BLaER1 (cell line): ENCODE measurements at regions not wholly inside any gene's neighbourhood (a gene's known extent, or its start where the extent isn't known, plus 50 kb on each side); places are given as distances from the start of the nearest gene placed in this dataset.

ENCODE experiments used
- H3K27ac ChIP-seq: shearing (Covaris generic); formaldehyde crosslinking; 2 replicates; pipeline ENCODE4 v1.8.1; 2022
- H3K27me3 ChIP-seq: shearing (Covaris generic); formaldehyde crosslinking; 2 replicates; pipeline ENCODE4 v1.8.1; 2022
- H3K36me3 ChIP-seq: shearing (Covaris generic); formaldehyde crosslinking; 2 replicates; pipeline ENCODE4 v1.8.1; 2022
- H3K4me1 ChIP-seq: shearing (Covaris generic); formaldehyde crosslinking; 2 replicates; pipeline ENCODE4 v1.8.1; 2022
- H3K4me2 ChIP-seq: shearing (Covaris generic); formaldehyde crosslinking; 2 replicates; pipeline ENCODE4 v1.8.1; 2022
- H3K4me3 ChIP-seq: shearing (Covaris generic); formaldehyde crosslinking; 2 replicates; pipeline ENCODE4 v1.8.1; 2022
- H3K9ac ChIP-seq: shearing (Covaris generic); formaldehyde crosslinking; 2 replicates; pipeline ENCODE4 v1.8.1; 2022
- H3K9me3 ChIP-seq: shearing (Covaris generic); formaldehyde crosslinking; 2 replicates; pipeline ENCODE4 v1.8.1; 2022
- H4K20me1 ChIP-seq: shearing (Covaris generic); formaldehyde crosslinking; 2 replicates; pipeline ENCODE4 v1.8.1; 2022
- Cebpa-rat ChIP-seq: shearing (Covaris generic); IDR thresholded peaks from 2 replicates; pipeline ENCODE4 v1.8.1; 2022

DNA sequence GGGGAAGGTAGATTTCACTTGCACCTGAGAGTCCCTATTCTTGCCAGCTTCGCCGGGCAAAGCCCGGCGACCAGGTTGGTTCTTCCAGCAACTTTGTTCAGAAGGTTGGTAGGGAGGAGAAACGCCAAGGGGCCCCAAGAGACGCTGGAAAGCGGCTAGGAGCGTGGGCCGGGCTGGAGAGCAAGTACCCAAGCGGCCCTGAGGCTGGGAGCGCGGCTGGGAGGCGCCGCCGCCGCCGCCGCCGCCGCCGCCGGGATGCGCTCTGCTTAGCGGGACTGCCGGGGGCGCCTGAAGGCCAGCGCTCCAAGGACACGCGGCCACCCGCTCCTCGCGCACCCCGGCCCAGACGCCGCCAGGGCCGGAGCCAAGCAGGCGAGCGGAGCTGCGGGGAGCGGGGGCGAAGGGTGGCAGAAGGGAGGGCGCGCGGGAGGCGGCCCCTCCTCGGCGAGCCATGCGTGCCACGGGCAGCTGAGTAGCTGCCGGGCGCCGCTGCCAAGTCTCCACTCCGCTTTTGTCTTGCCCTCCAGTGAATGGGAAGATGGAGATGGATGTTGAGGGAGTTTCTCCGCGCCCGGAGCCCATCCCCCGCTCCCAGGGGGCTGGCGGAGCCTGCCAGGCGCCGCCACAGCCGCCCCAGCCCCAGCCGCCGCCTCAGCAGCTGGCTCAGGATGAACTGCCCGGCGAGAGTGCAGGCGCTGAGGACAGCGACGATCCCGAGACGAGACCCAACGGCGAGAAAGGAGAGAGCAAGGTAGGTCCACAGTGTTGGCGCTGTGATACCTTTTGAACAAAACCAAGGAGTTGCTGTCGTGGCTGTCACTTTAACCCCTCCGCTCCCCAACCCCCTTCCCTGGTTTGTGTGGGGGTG lies 227.4 kb upstream of the AZI2 start:
- H3K4me1 ChIP-seq = no peaks in the 10 kb centered on the region
- H3K9me3 ChIP-seq = peaks cover 16% of the 10 kb centered on the region
- H3K4me3 ChIP-seq = no peak overlapping the region
- no peak overlapping the region for H3K9ac ChIP-seq
- no peak overlapping the region for H3K27ac ChIP-seq
- H3K36me3 ChIP-seq = no peaks in the 10 kb centered on the region
- no peak for TF ChIP-seq Cebpa-rat
- no peak overlapping the region for H3K4me2 ChIP-seq
- no peaks in the 10 kb centered on the region for H3K27me3 ChIP-seq
- H4K20me1 ChIP-seq = no peaks in the 10 kb centered on the region

DNA sequence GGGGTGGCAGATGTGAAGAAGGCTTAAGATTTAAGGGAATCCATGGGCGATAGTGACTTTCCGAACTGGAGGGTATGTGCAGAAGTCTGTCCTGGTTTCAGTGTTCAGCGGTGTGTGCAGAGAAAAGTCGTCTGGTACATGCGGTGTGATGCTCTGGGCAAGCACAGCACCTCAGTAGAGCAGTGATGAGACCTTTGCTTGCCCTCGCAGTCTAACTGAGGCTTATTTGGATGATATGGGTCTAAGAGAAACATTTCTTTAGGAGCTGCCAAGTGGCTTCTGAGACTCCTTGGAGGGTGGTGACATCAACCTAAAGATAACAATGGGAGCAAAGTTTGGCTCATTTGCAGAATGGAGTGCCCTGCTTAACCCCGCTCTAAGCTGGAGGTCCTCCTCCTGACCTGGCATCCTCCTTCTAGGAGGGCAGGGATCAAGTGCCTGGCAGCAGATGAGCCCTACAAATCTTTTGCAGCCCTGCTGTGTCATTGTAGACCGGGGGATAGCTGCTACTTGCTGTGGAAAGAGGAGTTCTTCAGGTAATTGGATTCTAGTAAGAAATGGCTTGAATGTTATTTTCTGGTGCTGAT lies 228.1 kb upstream of the AZI2 start:
- no peaks in the 10 kb centered on the region for H3K36me3 ChIP-seq
- no peaks in the 10 kb centered on the region for H3K4me1 ChIP-seq
- H3K27ac ChIP-seq = no peak overlapping the region
- H3K9ac ChIP-seq = no peak overlapping the region
- H3K27me3 ChIP-seq = no peaks in the 10 kb centered on the region
- H3K4me3 ChIP-seq = no peak overlapping the region
- TF ChIP-seq Cebpa-rat = no peak
- no peaks in the 10 kb centered on the region for H4K20me1 ChIP-seq
- H3K9me3 ChIP-seq = peaks cover 16% of the 10 kb centered on the region
- H3K4me2 ChIP-seq = no peak overlapping the region

DNA sequence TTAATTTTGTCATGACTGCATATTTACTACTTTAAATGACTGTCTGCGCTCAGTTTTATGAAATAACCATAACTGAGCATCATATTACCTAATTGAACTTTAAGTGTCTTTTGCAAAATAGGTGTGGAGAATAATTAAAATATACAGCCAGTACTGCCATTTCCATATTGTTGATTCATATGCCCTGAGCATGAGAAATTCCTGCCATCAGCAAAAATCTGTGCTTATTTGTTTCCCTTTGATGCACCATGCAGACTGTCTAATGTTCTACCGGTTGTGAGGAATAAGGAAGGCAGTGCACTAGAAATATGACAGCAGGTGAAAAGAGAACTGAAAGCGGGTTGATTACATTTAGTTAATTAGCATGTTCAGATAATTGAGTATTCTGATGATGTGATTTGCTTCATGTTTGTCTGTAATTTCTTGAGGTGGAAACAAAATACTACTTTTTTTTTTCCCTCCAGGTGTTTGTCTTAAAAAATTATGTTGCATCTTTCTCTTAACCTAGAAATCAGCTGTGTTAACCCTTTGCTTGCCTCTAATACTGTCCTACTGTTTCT lies 229.4 kb upstream of the AZI2 start:
- H3K36me3 ChIP-seq = no peaks in the 10 kb centered on the region
- H3K27ac ChIP-seq = no peak overlapping the region
- peaks cover 16% of the 10 kb centered on the region for H3K9me3 ChIP-seq
- no peak overlapping the region for H3K9ac ChIP-seq
- H3K4me1 ChIP-seq = no peaks in the 10 kb centered on the region
- H3K27me3 ChIP-seq = no peaks in the 10 kb centered on the region
- no peak overlapping the region for H3K4me2 ChIP-seq
- TF ChIP-seq Cebpa-rat = no peak
- H4K20me1 ChIP-seq = no peaks in the 10 kb centered on the region
- no peak overlapping the region for H3K4me3 ChIP-seq

DNA sequence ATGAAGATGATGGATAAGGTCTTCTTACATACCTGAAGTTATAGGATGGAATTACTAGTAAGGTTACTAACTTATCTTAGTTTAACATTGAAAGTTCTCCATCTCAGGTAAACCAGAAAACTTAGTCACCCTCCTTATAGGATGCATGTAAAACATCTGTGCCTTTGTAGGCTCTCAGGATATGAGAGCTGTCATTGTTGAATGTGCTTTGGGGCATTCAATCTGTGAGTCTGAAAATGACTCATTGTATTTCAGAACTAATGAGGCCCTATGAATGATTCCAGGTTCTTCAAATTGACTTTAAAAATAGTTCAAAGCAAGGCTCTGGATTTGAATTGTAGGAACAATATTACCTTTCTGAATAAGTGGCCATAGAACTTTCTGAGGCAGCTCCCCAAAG lies 237.7 kb upstream of the AZI2 start:
- no peaks in the 10 kb centered on the region for H3K36me3 ChIP-seq
- no peak for TF ChIP-seq Cebpa-rat
- H3K4me1 ChIP-seq = no peaks in the 10 kb centered on the region
- no peaks in the 10 kb centered on the region for H3K27me3 ChIP-seq
- no peak overlapping the region for H3K27ac ChIP-seq
- H3K9me3 ChIP-seq = no peaks in the 10 kb centered on the region
- no peak overlapping the region for H3K9ac ChIP-seq
- no peak overlapping the region for H3K4me2 ChIP-seq
- no peaks in the 10 kb centered on the region for H4K20me1 ChIP-seq
- no peak overlapping the region for H3K4me3 ChIP-seq

DNA sequence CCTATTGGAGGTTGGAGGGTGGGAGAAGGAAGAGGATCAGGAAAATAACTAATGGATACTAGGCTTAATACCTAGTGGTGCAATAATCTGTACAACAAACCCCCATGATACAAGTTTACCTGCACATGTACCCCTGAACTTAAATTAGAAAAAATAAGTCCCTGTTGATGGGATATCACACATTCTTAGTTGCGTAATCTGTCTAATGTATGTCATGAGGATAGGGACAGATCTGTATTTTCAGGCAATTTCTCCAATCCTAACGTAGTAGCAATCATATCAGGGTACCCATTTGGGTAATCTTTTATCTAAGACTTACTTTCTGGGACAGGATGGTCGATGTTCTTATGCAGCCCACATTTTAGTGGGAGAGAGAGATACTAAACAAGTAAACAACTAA lies 239.1 kb upstream of the AZI2 start:
- H3K9me3 ChIP-seq = no peaks in the 10 kb centered on the region

DNA sequence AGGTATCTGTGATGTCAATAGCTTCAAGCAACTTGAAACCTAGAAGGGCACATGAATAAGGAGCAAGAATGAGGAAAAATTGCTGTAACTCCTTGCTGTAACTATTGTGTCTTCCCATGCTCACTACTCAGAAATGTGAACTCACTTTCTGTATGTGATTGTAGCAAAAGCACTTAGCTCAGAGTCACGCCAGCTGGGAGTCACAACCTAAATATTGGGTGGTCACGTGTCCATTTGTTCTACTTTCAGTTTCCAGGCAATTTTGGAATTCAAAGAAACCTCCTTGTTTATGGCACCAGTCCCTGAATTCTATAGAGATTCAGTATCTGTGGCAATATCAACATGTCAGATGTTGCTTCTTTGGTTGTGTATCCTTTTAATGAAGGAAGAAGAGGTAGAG lies 241.6 kb upstream of the AZI2 start:
- no peak overlapping the region for H3K4me2 ChIP-seq
- TF ChIP-seq Cebpa-rat = no peak

More for the DNA sequence above, 239.1 kb upstream of the AZI2 start:
- H4K20me1 ChIP-seq = no peaks in the 10 kb centered on the region
- no peak overlapping the region for H3K4me2 ChIP-seq
- no peak overlapping the region for H3K9ac ChIP-seq
- H3K27me3 ChIP-seq = no peaks in the 10 kb centered on the region
- no peaks in the 10 kb centered on the region for H3K4me1 ChIP-seq
- H3K27ac ChIP-seq = no peak overlapping the region
- peak; percentile 26; the same call in 1 of the 2 replicates for TF ChIP-seq Cebpa-rat
- no peak overlapping the region for H3K4me3 ChIP-seq
- no peaks in the 10 kb centered on the region for H3K36me3 ChIP-seq

DNA sequence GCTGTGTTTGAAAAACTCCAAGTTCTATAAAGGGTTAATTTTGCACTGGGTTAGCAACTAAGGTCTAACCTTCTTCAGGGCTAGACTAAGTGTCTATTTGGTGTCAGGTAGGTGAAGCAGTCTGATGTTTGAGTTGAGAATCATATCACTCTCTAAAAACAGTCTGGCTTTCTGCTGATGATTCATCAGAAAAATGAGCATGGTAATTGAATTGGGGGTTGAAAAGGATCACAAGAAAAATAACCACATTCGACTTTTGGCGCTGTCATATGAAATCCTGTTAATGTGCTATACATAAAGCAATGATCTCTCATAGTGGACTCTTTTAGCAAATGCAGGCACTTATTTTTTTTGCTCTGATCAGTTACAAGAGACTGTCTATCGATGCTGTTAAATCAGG lies 242.2 kb upstream of the AZI2 start:
- H3K4me2 ChIP-seq = no peak overlapping the region
- no peaks in the 10 kb centered on the region for H4K20me1 ChIP-seq
- H3K27me3 ChIP-seq = no peaks in the 10 kb centered on the region
- TF ChIP-seq Cebpa-rat = no peak
- H3K9ac ChIP-seq = no peak overlapping the region
- no peak overlapping the region for H3K27ac ChIP-seq
- H3K9me3 ChIP-seq = no peaks in the 10 kb centered on the region
- H3K4me1 ChIP-seq = no peaks in the 10 kb centered on the region
- H3K36me3 ChIP-seq = no peaks in the 10 kb centered on the region
- no peak overlapping the region for H3K4me3 ChIP-seq

More for the DNA sequence above, 241.6 kb upstream of the AZI2 start:
- Histone ChIP-seq H4K20me1 (no peaks in the 10 kb centered on the region), H3K36me3 (no peaks in the 10 kb centered on the region), H3K4me1 (no peaks in the 10 kb centered on the region), H3K9ac (no peak overlapping the region), H3K4me3 (no peak overlapping the region), H3K27me3 (no peaks in the 10 kb centered on the region), H3K27ac (no peak overlapping the region), H3K9me3 (no peaks in the 10 kb centered on the region)

DNA sequence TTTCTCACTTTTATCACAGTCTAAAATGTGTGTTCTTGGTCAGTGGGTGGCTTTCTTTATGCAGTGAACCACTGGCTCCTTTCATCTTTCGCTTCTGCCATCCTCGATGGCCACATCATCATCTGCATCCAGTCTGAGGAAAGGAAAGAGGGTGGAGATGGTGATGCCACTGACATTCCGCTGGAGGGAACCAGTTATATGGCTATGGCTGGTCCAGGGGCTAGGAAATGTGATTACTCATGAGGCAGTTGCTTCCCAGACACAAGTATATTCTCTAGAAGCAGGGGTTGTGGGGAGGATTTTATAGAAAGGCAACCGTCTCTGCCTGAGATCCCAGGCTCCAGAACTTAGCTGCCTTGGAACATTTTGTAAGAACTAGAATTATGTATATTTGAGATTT lies 246.7 kb upstream of the AZI2 start:
- H3K36me3 ChIP-seq = no peaks in the 10 kb centered on the region
- H3K9ac ChIP-seq = no peak overlapping the region
- no peak for TF ChIP-seq Cebpa-rat
- no peaks in the 10 kb centered on the region for H4K20me1 ChIP-seq
- no peaks in the 10 kb centered on the region for H3K9me3 ChIP-seq
- no peak overlapping the region for H3K27ac ChIP-seq
- H3K27me3 ChIP-seq = no peaks in the 10 kb centered on the region
- H3K4me2 ChIP-seq = no peak overlapping the region
- no peaks in the 10 kb centered on the region for H3K4me1 ChIP-seq
- no peak overlapping the region for H3K4me3 ChIP-seq

DNA sequence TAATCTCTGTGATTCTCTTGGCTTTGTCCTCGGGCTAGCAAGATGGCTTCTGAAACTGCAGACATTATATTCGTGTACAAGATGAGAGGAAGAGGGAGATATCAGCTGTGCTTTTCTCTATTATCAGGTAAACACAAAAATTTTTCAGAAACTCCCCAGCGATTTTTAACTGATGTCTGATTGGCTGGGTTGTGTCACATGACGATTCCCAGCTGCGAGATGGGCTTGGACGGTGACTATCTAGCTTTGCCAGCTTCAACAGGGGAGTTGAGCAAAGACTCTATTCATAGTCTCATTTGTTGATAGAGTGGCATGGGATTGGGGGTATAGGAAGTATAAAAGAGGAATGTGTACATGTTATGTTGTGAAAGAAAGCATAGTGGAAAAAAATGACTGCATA lies 248.8 kb upstream of the AZI2 start:
- no peak overlapping the region for H3K4me2 ChIP-seq
- no peak for TF ChIP-seq Cebpa-rat
- H4K20me1 ChIP-seq = no peaks in the 10 kb centered on the region
- no peaks in the 10 kb centered on the region for H3K36me3 ChIP-seq
- no peaks in the 10 kb centered on the region for H3K9me3 ChIP-seq
- H3K4me1 ChIP-seq = no peaks in the 10 kb centered on the region
- no peaks in the 10 kb centered on the region for H3K27me3 ChIP-seq
- no peak overlapping the region for H3K27ac ChIP-seq
- no peak overlapping the region for H3K4me3 ChIP-seq
- H3K9ac ChIP-seq = no peak overlapping the region

DNA sequence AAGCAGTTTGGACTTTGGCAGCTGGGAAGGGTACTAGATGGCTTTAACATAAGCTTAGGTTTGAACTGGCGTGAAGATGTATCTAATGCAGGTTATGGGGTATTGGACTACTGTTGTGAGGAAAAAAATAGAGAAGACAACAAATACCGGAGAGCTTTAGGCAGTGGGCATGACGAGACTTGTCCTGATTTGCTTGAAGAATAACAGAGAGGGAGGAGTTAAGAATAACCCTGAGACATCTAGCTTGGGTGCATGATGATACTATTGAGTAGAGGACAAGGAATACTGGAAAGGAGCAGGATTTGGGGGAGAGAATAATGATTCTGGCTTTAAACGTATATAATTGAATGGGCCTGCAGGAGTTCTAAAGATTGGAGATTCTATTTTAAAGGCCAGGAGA lies 249.5 kb upstream of the AZI2 start:
- H3K4me1 ChIP-seq = no peaks in the 10 kb centered on the region
- H3K27ac ChIP-seq = no peak overlapping the region
- no peaks in the 10 kb centered on the region for H3K27me3 ChIP-seq
- H3K4me3 ChIP-seq = no peak overlapping the region
- no peaks in the 10 kb centered on the region for H3K9me3 ChIP-seq
- no peak overlapping the region for H3K9ac ChIP-seq
- no peak overlapping the region for H3K4me2 ChIP-seq
- no peak for TF ChIP-seq Cebpa-rat
- H3K36me3 ChIP-seq = no peaks in the 10 kb centered on the region
- no peaks in the 10 kb centered on the region for H4K20me1 ChIP-seq
